Keratinocyte (primary cell): ENCODE measurements at regions not wholly inside any gene's neighbourhood (a gene's known extent, or its start where the extent isn't known, plus 50 kb on each side); places are given as distances from the start of the nearest gene placed in this dataset.

Source experiments
- DNase-seq: peaks from one replicate; pipeline ENCODE4 v3.0.0-alpha.2; 2011; ENCODE audit warnings: low read depth, missing footprints, low spot score
- FAIRE-seq: peaks from 2 replicates; lab custom pipeline; 2011; peaks lifted over from hg19 to GRCh38; lab: Jason Lieb, UNC
- H2AFZ ChIP-seq: 2 replicates; pipeline ENCODE4 v1.6.0; 2012; ENCODE audit warnings: low read length, control low read depth, inconsistent platforms; ENCODE audit not compliant: control insufficient read depth
- H3K27ac ChIP-seq: 2 replicates; pipeline ENCODE4 v1.5.1; 2011; ENCODE audit warnings: low read length; ENCODE audit not compliant: control insufficient read depth, insufficient read depth
- H3K27me3 ChIP-seq: 3 replicates; pipeline ENCODE4 v1.6.0; 2011; ENCODE audit warnings: low read length; ENCODE audit not compliant: control insufficient read depth, insufficient read depth; ENCODE audit errors: extremely low read depth
- H3K36me3 ChIP-seq, 2 experiments: 2 replicates in 1 of 2; 3 replicates in 1 of 2; pipeline ENCODE4 v1.5.1; 2011; ENCODE audit warnings: low read length in 2 of 2, mild to moderate bottlenecking in 1 of 2; ENCODE audit not compliant: control insufficient read depth in 2 of 2, insufficient read depth in 2 of 2; ENCODE audit errors: extremely low read depth in 1 of 2
- H3K4me1 ChIP-seq: 3 replicates; pipeline ENCODE4 v1.5.1; 2011; ENCODE audit warnings: low read length; ENCODE audit not compliant: control insufficient read depth, insufficient read depth; ENCODE audit errors: extremely low read depth
- H3K4me2 ChIP-seq: 3 replicates; pipeline ENCODE4 v1.6.0; 2011; ENCODE audit warnings: low read depth, low read length; ENCODE audit not compliant: control insufficient read depth, insufficient read depth; ENCODE audit errors: extremely low read depth
- H3K4me3 ChIP-seq, 3 experiments: fragments of 200-600 bp in 1 of 3; sonication (generic) in 1 of 3; 2 replicates in 2 of 3; 3 replicates in 1 of 3; pipeline ENCODE4 v1.5.1; 2011 to 2016; ENCODE audit warnings: low read length in 3 of 3, mild to moderate bottlenecking in 3 of 3, control low read depth in 2 of 3, inconsistent platforms in 1 of 3, low read depth in 1 of 3, mixed read lengths in 1 of 3, mixed run types in 1 of 3, moderate library complexity in 1 of 3; ENCODE audit not compliant: control insufficient read depth in 2 of 3, insufficient read depth in 2 of 3; ENCODE audit errors: extremely low read depth in 1 of 3
- H3K79me2 ChIP-seq: 2 replicates; pipeline ENCODE4 v1.6.0; 2012; ENCODE audit warnings: low read length; ENCODE audit not compliant: control insufficient read depth, insufficient read depth
- H3K9ac ChIP-seq: 3 replicates; pipeline ENCODE4 v1.6.0; 2011; ENCODE audit warnings: low read length; ENCODE audit not compliant: control insufficient read depth, insufficient read depth; ENCODE audit errors: extremely low read depth
- H3K9me1 ChIP-seq: 3 replicates; pipeline ENCODE4 v1.6.0; 2011; ENCODE audit warnings: low read length; ENCODE audit not compliant: control insufficient read depth, insufficient read depth; ENCODE audit errors: extremely low read depth
- H3K9me3 ChIP-seq: 2 replicates; pipeline ENCODE4 v1.5.1; 2012; ENCODE audit warnings: low read depth, low read length; ENCODE audit not compliant: control insufficient read depth
- H4K20me1 ChIP-seq: 3 replicates; pipeline ENCODE4 v1.6.0; 2011; ENCODE audit warnings: low read length; ENCODE audit not compliant: control insufficient read depth, insufficient read depth; ENCODE audit errors: extremely low read depth
- CTCF ChIP-seq, 3 experiments: IDR thresholded peaks in 1 of 3; conservative IDR thresholded peaks in 1 of 3; optimal IDR thresholded peaks in 1 of 3; 2 replicates in 2 of 3; 3 replicates in 1 of 3; pipeline versions ENCODE3 to v1.5.1; 2011; ENCODE audit warnings: low read length in 3 of 3, mild to moderate bottlenecking in 3 of 3, moderate library complexity in 2 of 3, control low read depth in 1 of 3, inconsistent platforms in 1 of 3; ENCODE audit not compliant: insufficient read depth in 2 of 3; ENCODE audit errors: extremely low read depth in 1 of 3
- EZH2 ChIP-seq: IDR thresholded peaks from one replicate; pipeline ENCODE4 v1.6.1; 2012; ENCODE audit warnings: inconsistent platforms, mild to moderate bottlenecking, low read length, moderate library complexity
- dilution Hi-C: fragments of 300-500 bp; cut with MboI; formaldehyde crosslinking; loops from one replicate; pipeline ENCODE4 v1.7.0; 2020; ENCODE audit warnings: low sequenced_read_pairs; ENCODE audit not compliant: extremely low pct_ligation_motif_present

GRCh38 chr18:23353459-23353858 lies 99.6 kb upstream of the RIOK3 start:
- no peaks in the 10 kb centered on the region for H3K9me3 ChIP-seq
- H3K27me3 ChIP-seq: no peaks in the 10 kb centered on the region
- dilution Hi-C loops: no loop called here
- no peak overlapping the region for H2AFZ ChIP-seq
- TF ChIP-seq CTCF (optimal IDR thresholded peaks at IDR 0.05 in 1 of 3, IDR thresholded peaks at IDR 0.05 in 1 of 3, conservative IDR thresholded peaks at IDR 0.05 in 1 of 3; ENCODE audit: extremely low read depth in 1 of 3, insufficient read depth in 2 of 3, low read length in 3 of 3): no peak
- TF ChIP-seq EZH2: no peak
- no peaks in the 10 kb centered on the region for H4K20me1 ChIP-seq
- no peak overlapping the region for H3K27ac ChIP-seq
- no peak overlapping the region for H3K4me2 ChIP-seq
- H3K9ac ChIP-seq: no peak overlapping the region
- H3K4me1 ChIP-seq: peaks cover 3% of the 10 kb centered on the region
- H3K79me2 ChIP-seq: no peaks in the 10 kb centered on the region
- no peak overlapping the region for H3K4me3 ChIP-seq
- no peaks in the 10 kb centered on the region for H3K9me1 ChIP-seq
- peaks cover 5 to 7% of the 10 kb centered on the region in 2 experiments for H3K36me3 ChIP-seq
- FAIRE-seq (no peak), DNase-seq (no peak)

GRCh38 chr18:23354625-23355024 lies 98.5 kb upstream of the RIOK3 start:
- no peak for FAIRE-seq
- Histone ChIP-seq H3K4me2 (no peak overlapping the region), H2AFZ (no peak overlapping the region), H3K9ac (no peak overlapping the region), H3K9me1 (no peaks in the 10 kb centered on the region), H4K20me1 (no peaks in the 10 kb centered on the region), H3K36me3 (peaks cover 5 to 7% of the 10 kb centered on the region in 2 experiments), H3K4me1 (peaks cover 3% of the 10 kb centered on the region), H3K9me3 (no peaks in the 10 kb centered on the region), H3K4me3 (no peak overlapping the region), H3K27me3 (no peaks in the 10 kb centered on the region), H3K79me2 (no peaks in the 10 kb centered on the region), H3K27ac (no peak overlapping the region)
- no peak for DNase-seq
- no peak for TF ChIP-seq EZH2
- dilution Hi-C loops: no loop called here

GRCh38 chr18:23355206-23355605 lies 97.9 kb upstream of the RIOK3 start:
- dilution Hi-C loops: no loop called here
- Histone ChIP-seq H3K4me1 (peaks cover 3% of the 10 kb centered on the region), H3K79me2 (no peaks in the 10 kb centered on the region), H2AFZ (no peak overlapping the region), H3K4me3 (no peak overlapping the region), H3K9ac (no peak overlapping the region), H3K27ac (no peak overlapping the region), H4K20me1 (no peaks in the 10 kb centered on the region), H3K27me3 (no peaks in the 10 kb centered on the region), H3K9me3 (no peaks in the 10 kb centered on the region), H3K9me1 (no peaks in the 10 kb centered on the region), H3K4me2 (no peak overlapping the region), H3K36me3 (peaks cover 5 to 7% of the 10 kb centered on the region in 2 experiments)
- no peak for DNase-seq
- FAIRE-seq: no peak
- TF ChIP-seq CTCF (optimal IDR thresholded peaks at IDR 0.05 in 1 of 3, IDR thresholded peaks at IDR 0.05 in 1 of 3, conservative IDR thresholded peaks at IDR 0.05 in 1 of 3; ENCODE audit: extremely low read depth in 1 of 3, insufficient read depth in 2 of 3, low read length in 3 of 3) (no peak), EZH2 (no peak)
